ENCODE measurements at regions not wholly inside any gene's neighbourhood (a gene's known extent, or its start where the extent isn't known, plus 50 kb on each side); places are given as distances from the start of the nearest gene placed in this dataset.

GRCh38 chr20:57985278-57985677 lies 243.2 kb downstream of the ANKRD60 start:
- no peak for FAIRE-seq
- Histone ChIP-seq H3K4me3 (replicated peaks in 1 of 3; ENCODE audit: insufficient read depth in 1 of 3, low read depth in 1 of 3, low read length in 3 of 3) (no peak overlapping the region), H3K9me3 (replicated peaks; ENCODE audit: control insufficient read depth, insufficient read depth, low read length) (no peaks in the 10 kb centered on the region), H3K9me1 (replicated peaks; ENCODE audit: control insufficient read depth, extremely low read depth, insufficient read depth, low read length) (no peaks in the 10 kb centered on the region), H3K79me2 (ENCODE audit: control insufficient read depth, insufficient read depth, low read length) (no peaks in the 10 kb centered on the region), H3K4me2 (ENCODE audit: insufficient read depth, low read length) (no peak overlapping the region), H3K27ac (ENCODE audit: insufficient read depth, low read depth, low read length) (no peak overlapping the region), H3K9ac (replicated peaks; ENCODE audit: extremely low read depth, insufficient read depth, low read length) (no peak overlapping the region), H3K36me3 (ENCODE audit: control insufficient read depth in 2 of 2, extremely low read depth in 1 of 2, insufficient read depth in 2 of 2, low read length in 2 of 2) (no peaks in the 10 kb centered on the region), H3K27me3 (ENCODE audit: control insufficient read depth in 2 of 2, insufficient read depth in 2 of 2, low read length in 2 of 2) (peaks cover 0 to 4% of the 10 kb centered on the region in 2 experiments), H3K4me1 (ENCODE audit: control insufficient read depth, extremely low read depth, insufficient read depth, low read length) (no peaks in the 10 kb centered on the region), H2AFZ (ENCODE audit: low read depth, low read length) (no peak overlapping the region), H4K20me1 (replicated peaks; ENCODE audit: control insufficient read depth, extremely low read depth, insufficient read depth, low read length) (no peaks in the 10 kb centered on the region)
- BruUV-seq (replicated peaks): no TSS peak
- intact Hi-C loops (cut with micrococcal nuclease) (no loop called here), dilution Hi-C loops (cut with MboI; ENCODE audit: extremely low pct_ligation_motif_present, low sequenced_read_pairs) (no loop called here)
- CTCF ChIA-PET: interaction anchor here (1.2 kb wide), 1 partner anchor 102 kb away, joined by 3 read pairs; no protein-coding TSS in a partner anchor
- DNase-seq (ENCODE audit: low read depth, low spot score): no peak
- TF ChIP-seq POLR2A (IDR thresholded peaks at IDR 0.05; ENCODE audit: low read depth, low read length) (no peak), FOS (IDR thresholded peaks at IDR 0.05; ENCODE audit: borderline replicate concordance, insufficient read depth, low read length) (no peak), MYC (IDR thresholded peaks at IDR 0.05; ENCODE audit: low read depth, low read length) (no peak), POLR2AphosphoS5 (IDR thresholded peaks at IDR 0.05; ENCODE audit: insufficient read depth, low read depth, low read length) (no peak), EZH2 (IDR thresholded peaks at IDR 0.05; ENCODE audit: borderline replicate concordance, low read depth, low read length, severe bottlenecking) (no peak), GATA2 (IDR thresholded peaks at IDR 0.05; ENCODE audit: insufficient read depth, insufficient read length, low read depth, low read length) (no peak), MAX (IDR thresholded peaks at IDR 0.05; ENCODE audit: insufficient read depth, insufficient read length) (no peak), JUN (IDR thresholded peaks at IDR 0.05; ENCODE audit: borderline replicate concordance, insufficient read depth, insufficient read length, low read depth) (no peak), CTCF (IDR thresholded peaks at IDR 0.05; ENCODE audit: extremely low read depth in 1 of 2, insufficient read depth in 1 of 2, low read depth in 1 of 2, low read length in 2 of 2) (no peak)
- POLR2A ChIA-PET: no interaction called here
